ENCODE measurements at regions not wholly inside any gene's neighbourhood (a gene's known extent, or its start where the extent isn't known, plus 50 kb on each side); places are given as distances from the start of the nearest gene placed in this dataset.

- Histone ChIP-seq H3K4me2 (ENCODE audit: control insufficient read depth, extremely low read depth, insufficient read depth, low read depth, low read length) (no peak overlapping the region), H3K9me1 (ENCODE audit: control insufficient read depth, extremely low read depth, insufficient read depth, low read length) (no peaks in the 10 kb centered on the region)
Observed at GRCh38 chr6:51105357-51105756, 286.7 kb downstream of the TFAP2B start.

GRCh38 chr6:51107769-51108203 is 289.1 kb downstream of the TFAP2B start:
- no peak overlapping the region for H3K9ac ChIP-seq (ENCODE audit: control insufficient read depth, extremely low read depth, insufficient read depth, low read length)
- H2AFZ ChIP-seq (ENCODE audit: control insufficient read depth, low read length): no peak overlapping the region
- no peak overlapping the region for H3K4me3 ChIP-seq (ENCODE audit: control insufficient read depth in 2 of 3, extremely low read depth in 1 of 3, insufficient read depth in 2 of 3, low read depth in 1 of 3, low read length in 3 of 3)
- H3K79me2 ChIP-seq (ENCODE audit: control insufficient read depth, insufficient read depth, low read length): no peaks in the 10 kb centered on the region
- no peaks in the 10 kb centered on the region for H3K27me3 ChIP-seq (ENCODE audit: control insufficient read depth, extremely low read depth, insufficient read depth, low read length)
- H3K4me1 ChIP-seq (ENCODE audit: control insufficient read depth, extremely low read depth, insufficient read depth, low read length): no peaks in the 10 kb centered on the region
- TF ChIP-seq EZH2 (IDR thresholded peaks at IDR 0.05; ENCODE audit: low read length): no peak
- TF ChIP-seq, protein P1, sequence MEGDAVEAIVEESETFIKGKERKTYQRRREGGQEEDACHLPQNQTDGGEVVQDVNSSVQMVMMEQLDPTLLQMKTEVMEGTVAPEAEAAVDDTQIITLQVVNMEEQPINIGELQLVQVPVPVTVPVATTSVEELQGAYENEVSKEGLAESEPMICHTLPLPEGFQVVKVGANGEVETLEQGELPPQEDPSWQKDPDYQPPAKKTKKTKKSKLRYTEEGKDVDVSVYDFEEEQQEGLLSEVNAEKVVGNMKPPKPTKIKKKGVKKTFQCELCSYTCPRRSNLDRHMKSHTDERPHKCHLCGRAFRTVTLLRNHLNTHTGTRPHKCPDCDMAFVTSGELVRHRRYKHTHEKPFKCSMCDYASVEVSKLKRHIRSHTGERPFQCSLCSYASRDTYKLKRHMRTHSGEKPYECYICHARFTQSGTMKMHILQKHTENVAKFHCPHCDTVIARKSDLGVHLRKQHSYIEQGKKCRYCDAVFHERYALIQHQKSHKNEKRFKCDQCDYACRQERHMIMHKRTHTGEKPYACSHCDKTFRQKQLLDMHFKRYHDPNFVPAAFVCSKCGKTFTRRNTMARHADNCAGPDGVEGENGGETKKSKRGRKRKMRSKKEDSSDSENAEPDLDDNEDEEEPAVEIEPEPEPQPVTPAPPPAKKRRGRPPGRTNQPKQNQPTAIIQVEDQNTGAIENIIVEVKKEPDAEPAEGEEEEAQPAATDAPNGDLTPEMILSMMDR (optimal IDR thresholded peaks at IDR 0.05 in 1 of 3, IDR thresholded peaks at IDR 0.05 in 1 of 3, conservative IDR thresholded peaks at IDR 0.05 in 1 of 3; ENCODE audit: extremely low read depth in 1 of 3, insufficient read depth in 2 of 3, low read length in 3 of 3): no peak
- no peaks in the 10 kb centered on the region for H3K9me3 ChIP-seq (ENCODE audit: control insufficient read depth, low read depth, low read length)
- H4K20me1 ChIP-seq (ENCODE audit: control insufficient read depth, extremely low read depth, insufficient read depth, low read length): no peaks in the 10 kb centered on the region
- FAIRE-seq (peak; percentile 39), DNase-seq (ENCODE audit: low read depth, low spot score) (no peak)
- no peaks in the 10 kb centered on the region for H3K36me3 ChIP-seq (ENCODE audit: control insufficient read depth in 2 of 2, extremely low read depth in 1 of 2, insufficient read depth in 2 of 2, low read length in 2 of 2)
- H3K9me1 ChIP-seq (ENCODE audit: control insufficient read depth, extremely low read depth, insufficient read depth, low read length): no peaks in the 10 kb centered on the region
- no peak overlapping the region for H3K27ac ChIP-seq (ENCODE audit: control insufficient read depth, insufficient read depth, low read length)
- dilution Hi-C loops (cut with MboI; ENCODE audit: extremely low pct_ligation_motif_present, low sequenced_read_pairs): no loop called here
- no peak overlapping the region for H3K4me2 ChIP-seq (ENCODE audit: control insufficient read depth, extremely low read depth, insufficient read depth, low read depth, low read length)

More at GRCh38 chr6:51105357-51105756, 286.7 kb downstream of the TFAP2B start:
- Histone ChIP-seq H3K4me3 (ENCODE audit: control insufficient read depth in 2 of 3, extremely low read depth in 1 of 3, insufficient read depth in 2 of 3, low read depth in 1 of 3, low read length in 3 of 3) (no peak overlapping the region), H3K27me3 (ENCODE audit: control insufficient read depth, extremely low read depth, insufficient read depth, low read length) (no peaks in the 10 kb centered on the region), H3K9me3 (ENCODE audit: control insufficient read depth, low read depth, low read length) (no peaks in the 10 kb centered on the region), H3K79me2 (ENCODE audit: control insufficient read depth, insufficient read depth, low read length) (no peaks in the 10 kb centered on the region), H3K27ac (ENCODE audit: control insufficient read depth, insufficient read depth, low read length) (no peak overlapping the region), H3K36me3 (ENCODE audit: control insufficient read depth in 2 of 2, extremely low read depth in 1 of 2, insufficient read depth in 2 of 2, low read length in 2 of 2) (no peaks in the 10 kb centered on the region), H3K9ac (ENCODE audit: control insufficient read depth, extremely low read depth, insufficient read depth, low read length) (no peak overlapping the region), H4K20me1 (ENCODE audit: control insufficient read depth, extremely low read depth, insufficient read depth, low read length) (no peaks in the 10 kb centered on the region), H3K4me1 (ENCODE audit: control insufficient read depth, extremely low read depth, insufficient read depth, low read length) (no peaks in the 10 kb centered on the region), H2AFZ (ENCODE audit: control insufficient read depth, low read length) (no peak overlapping the region)
- no peak for DNase-seq (ENCODE audit: low read depth, low spot score)
- TF ChIP-seq EZH2 (IDR thresholded peaks at IDR 0.05; ENCODE audit: low read length): no peak
- TF ChIP-seq, protein P1 (optimal IDR thresholded peaks at IDR 0.05 in 1 of 3, IDR thresholded peaks at IDR 0.05 in 1 of 3, conservative IDR thresholded peaks at IDR 0.05 in 1 of 3; ENCODE audit: extremely low read depth in 1 of 3, insufficient read depth in 2 of 3, low read length in 3 of 3): no peak
- dilution Hi-C loops (cut with MboI; ENCODE audit: extremely low pct_ligation_motif_present, low sequenced_read_pairs): no loop called here
- FAIRE-seq: no peak

Data from keratinocyte (primary cell).